Choroid plexus epithelial cell (primary cell): ENCODE measurements at regions not wholly inside any gene's neighbourhood (a gene's known extent, or its start where the extent isn't known, plus 50 kb on each side); places are given as distances from the start of the nearest gene placed in this dataset.

ENCODE experiments used
- DNase-seq: peaks from one replicate; pipeline ENCODE4 v3.0.0-alpha.2; 2010; ENCODE audit warnings: low read depth
- H3K4me3 ChIP-seq: 2 replicates; pipeline ENCODE4 v1.5.1; 2011; ENCODE audit warnings: low read depth, mild to moderate bottlenecking, control low read depth, low read length, moderate library complexity
- TF ChIP-seq, protein P1 (sequence below): conservative IDR thresholded peaks from 2 replicates; pipeline ENCODE4 v1.5.1; 2011; ENCODE audit warnings: low read depth, mild to moderate bottlenecking, control low read depth, inconsistent platforms, low read length, moderate library complexity

DNA sequence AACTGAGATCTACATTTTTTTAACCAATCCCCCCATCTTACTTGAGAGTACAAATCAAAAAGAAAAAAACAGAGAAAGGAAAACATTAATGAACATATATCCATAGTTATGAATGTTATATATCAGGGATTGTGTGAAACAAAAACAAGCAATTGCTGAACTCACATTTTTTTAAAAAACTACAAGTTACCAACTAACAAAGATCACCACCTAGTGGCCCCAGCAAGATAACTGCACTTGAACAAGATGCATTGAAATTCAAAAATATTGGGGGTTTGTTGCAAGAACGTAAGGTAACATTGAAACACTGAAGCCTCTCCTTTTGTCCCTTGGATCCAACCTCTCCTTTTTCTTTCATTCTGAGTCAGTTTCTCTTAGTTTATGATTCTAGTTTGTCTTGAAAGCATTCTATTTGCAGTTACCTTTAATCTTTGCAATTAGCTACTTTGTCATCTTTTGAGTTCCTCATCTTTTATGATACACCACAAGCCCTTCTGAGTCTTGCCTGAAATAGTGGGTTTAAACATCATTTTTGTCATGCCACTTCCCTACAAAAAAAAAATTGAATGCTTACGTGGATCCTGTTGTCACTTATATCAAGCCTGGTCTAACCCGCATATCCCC, 87.3 kb upstream of the TES start:
- no peak overlapping the region for H3K4me3 ChIP-seq
- TF ChIP-seq, protein P1, sequence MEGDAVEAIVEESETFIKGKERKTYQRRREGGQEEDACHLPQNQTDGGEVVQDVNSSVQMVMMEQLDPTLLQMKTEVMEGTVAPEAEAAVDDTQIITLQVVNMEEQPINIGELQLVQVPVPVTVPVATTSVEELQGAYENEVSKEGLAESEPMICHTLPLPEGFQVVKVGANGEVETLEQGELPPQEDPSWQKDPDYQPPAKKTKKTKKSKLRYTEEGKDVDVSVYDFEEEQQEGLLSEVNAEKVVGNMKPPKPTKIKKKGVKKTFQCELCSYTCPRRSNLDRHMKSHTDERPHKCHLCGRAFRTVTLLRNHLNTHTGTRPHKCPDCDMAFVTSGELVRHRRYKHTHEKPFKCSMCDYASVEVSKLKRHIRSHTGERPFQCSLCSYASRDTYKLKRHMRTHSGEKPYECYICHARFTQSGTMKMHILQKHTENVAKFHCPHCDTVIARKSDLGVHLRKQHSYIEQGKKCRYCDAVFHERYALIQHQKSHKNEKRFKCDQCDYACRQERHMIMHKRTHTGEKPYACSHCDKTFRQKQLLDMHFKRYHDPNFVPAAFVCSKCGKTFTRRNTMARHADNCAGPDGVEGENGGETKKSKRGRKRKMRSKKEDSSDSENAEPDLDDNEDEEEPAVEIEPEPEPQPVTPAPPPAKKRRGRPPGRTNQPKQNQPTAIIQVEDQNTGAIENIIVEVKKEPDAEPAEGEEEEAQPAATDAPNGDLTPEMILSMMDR, result peak; percentile 75
- peak; percentile 83 for DNase-seq

DNA sequence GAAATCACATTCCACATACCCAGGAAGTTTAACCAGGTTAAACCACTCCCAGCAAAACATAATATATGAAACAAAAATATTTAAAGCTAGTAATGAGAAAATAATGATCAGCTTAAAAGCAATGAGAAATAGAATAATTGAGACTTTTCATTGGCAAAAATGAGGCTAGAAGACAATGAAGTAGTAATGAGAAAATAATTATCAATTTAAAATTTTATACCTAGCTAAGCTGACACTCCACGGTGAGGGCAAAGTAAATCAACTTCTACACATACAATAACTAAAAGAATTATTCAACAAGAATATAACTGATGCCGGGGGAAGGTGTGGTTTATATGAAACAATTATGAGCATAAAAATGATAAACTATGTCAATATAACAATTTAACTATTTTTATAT, 82.2 kb upstream of the TES start:
- no peak for DNase-seq
- TF ChIP-seq, protein P1, result no peak
- no peak overlapping the region for H3K4me3 ChIP-seq

DNA sequence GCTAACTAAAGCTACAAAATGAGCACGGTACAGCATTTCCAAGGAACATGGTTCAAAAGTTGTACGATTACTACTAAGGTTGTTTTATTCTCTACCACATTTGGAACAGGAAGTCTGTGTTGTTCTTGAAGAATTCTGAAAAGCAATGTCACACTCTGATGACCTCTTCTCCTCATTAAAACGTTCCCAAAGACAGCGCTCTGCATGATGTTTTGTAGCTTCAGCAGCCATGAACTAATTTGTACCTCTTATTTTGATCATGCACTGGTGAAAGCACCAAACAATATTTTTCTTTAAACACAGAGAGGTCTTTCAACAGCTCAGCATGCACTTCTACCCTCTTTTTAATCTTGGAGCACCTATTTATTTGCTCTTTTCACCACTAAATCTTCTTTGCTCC, 75.0 kb upstream of the TES start:
- TF ChIP-seq, protein P1, result no peak
- DNase-seq, result no peak
- no peak overlapping the region for H3K4me3 ChIP-seq

DNA sequence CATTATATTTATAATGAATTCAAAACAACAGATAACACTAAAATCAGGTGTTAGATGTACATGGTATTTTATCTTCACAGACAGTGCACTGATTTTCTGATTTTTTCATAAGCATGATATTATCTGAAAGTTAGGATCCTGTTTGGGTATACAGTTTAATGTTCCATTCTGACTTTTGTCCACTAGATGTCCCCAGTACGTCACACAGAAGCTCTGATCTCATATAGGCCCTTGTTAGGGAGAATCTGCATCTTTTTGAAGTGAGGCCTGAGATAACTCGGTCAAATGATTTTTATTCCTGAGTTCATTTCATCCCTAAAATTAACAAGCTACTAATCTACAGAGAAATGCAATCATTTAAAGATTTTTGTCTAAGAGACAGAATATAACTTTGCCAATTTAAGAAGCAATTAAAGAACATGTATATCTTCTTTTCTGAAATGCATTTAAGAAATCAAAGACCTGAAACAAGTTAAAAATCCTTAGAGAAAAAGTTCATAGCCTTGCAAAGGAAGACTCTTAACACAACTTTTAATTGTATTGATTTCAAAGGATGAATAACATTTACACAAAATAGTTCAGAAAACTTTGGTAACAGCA, 72.0 kb upstream of the TES start:
- TF ChIP-seq, protein P1, result peak; percentile 74
- H3K4me3 ChIP-seq, result no peak overlapping the region
- DNase-seq, result peak; percentile 88

DNA sequence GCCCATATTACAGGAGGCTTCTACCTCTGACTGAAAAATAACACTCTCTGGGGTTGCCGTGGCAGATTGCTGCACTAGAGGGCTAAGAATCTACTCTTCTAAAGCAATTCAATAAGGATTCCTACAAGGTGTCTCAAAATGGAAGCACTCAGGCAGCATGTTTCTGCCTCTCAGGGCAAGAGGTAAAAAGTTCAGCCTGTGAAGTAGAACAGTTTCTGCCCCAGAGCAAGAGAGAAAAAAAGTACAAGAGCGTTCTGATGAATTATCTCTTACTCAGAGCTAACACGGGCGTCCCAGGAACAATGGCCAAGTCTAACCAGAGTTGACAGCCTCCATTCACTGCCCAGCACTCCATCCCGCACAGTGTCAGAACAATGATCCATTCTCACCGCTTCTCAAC, 71.3 kb upstream of the TES start:
- H3K4me3 ChIP-seq, result no peak overlapping the region

DNA sequence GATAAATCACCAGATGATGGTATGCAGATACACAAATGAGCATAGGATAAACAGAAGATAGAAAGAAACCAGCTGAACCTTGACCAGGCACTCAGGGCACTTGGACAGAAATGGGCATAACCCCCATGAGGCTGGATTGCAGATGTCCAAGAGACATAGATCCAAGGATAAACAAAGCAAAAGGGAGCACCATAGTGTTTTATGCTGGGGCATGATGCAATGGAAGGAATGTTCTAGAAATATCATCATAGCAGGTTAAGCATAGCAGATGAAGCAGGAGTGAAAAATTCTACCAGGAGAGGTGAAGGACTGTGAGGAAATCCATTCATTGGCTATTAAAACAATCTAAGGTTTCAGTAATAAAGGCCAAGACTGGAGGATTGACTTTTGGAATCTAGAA, 70.5 kb upstream of the TES start:
- DNase-seq, result peak; percentile 50
- no peak overlapping the region for H3K4me3 ChIP-seq

More for the DNA sequence above, 71.3 kb upstream of the TES start:
- TF ChIP-seq, protein P1, result peak; percentile 11
- DNase-seq, result no peak

More for the DNA sequence above, 70.5 kb upstream of the TES start:
- TF ChIP-seq, protein P1, result no peak
